Mesodermal cell (in vitro differentiated cells): ENCODE measurements at regions not wholly inside any gene's neighbourhood (a gene's known extent, or its start where the extent isn't known, plus 50 kb on each side); places are given as distances from the start of the nearest gene placed in this dataset.
"Not testable (repeated sequence)": the region's sequence is repeated elsewhere in the genome, so short reads cannot be mapped to it uniquely, and the experiment has no call there.

Experiments
- H3K27ac ChIP-seq: 2 replicates; pipeline ENCODE4 v1.7.0; 2013; ENCODE audit warnings: mild to moderate bottlenecking, low read depth, low read length, moderate library complexity; ENCODE audit not compliant: severe bottlenecking
- H3K36me3 ChIP-seq: 2 replicates; pipeline ENCODE4 v1.7.1; 2013; ENCODE audit warnings: mild to moderate bottlenecking, low read length, moderate library complexity; ENCODE audit not compliant: control insufficient read depth, insufficient read depth
- H3K4me1 ChIP-seq: one replicate; pipeline ENCODE4 v1.7.1; 2013; ENCODE audit warnings: mild to moderate bottlenecking, low read length; ENCODE audit not compliant: insufficient read depth, control insufficient read depth, poor library complexity, severe bottlenecking
- H3K4me3 ChIP-seq: 2 replicates; pipeline ENCODE4 v1.7.0; 2013; ENCODE audit warnings: low read length, control low read depth, mild to moderate bottlenecking; ENCODE audit not compliant: insufficient read depth, poor library complexity, severe bottlenecking; ENCODE audit errors: extremely low read depth
- H3K9me3 ChIP-seq: 2 replicates; pipeline ENCODE4 v1.7.1; 2013; ENCODE audit warnings: mild to moderate bottlenecking, low read length, moderate library complexity; ENCODE audit not compliant: control insufficient read depth
- WGBS, 2 experiments: methylation state at CpG; one replicate each; pipeline ENCODE4 v1.1.5; 2013; ENCODE audit warnings: missing lambda C conversion rate in 2 of 2; ENCODE audit not compliant: insufficient coverage in 2 of 2; 5-methylcytosine and 5-hydroxymethylcytosine counted together

GRCh38 chr19:41521138-41521930 is 54.6 kb upstream of the CEACAM21 start:
- H3K4me1 ChIP-seq, H3K36me3 ChIP-seq, H3K27ac ChIP-seq, H3K9me3 ChIP-seq: not testable (repeated sequence)
- 65 to 71% methylated on average over 14 to 16 of the region's 18 CpGs for WGBS, 2 experiments
- peak overlapping the region; percentile 22 for H3K4me3 ChIP-seq

DNA sequence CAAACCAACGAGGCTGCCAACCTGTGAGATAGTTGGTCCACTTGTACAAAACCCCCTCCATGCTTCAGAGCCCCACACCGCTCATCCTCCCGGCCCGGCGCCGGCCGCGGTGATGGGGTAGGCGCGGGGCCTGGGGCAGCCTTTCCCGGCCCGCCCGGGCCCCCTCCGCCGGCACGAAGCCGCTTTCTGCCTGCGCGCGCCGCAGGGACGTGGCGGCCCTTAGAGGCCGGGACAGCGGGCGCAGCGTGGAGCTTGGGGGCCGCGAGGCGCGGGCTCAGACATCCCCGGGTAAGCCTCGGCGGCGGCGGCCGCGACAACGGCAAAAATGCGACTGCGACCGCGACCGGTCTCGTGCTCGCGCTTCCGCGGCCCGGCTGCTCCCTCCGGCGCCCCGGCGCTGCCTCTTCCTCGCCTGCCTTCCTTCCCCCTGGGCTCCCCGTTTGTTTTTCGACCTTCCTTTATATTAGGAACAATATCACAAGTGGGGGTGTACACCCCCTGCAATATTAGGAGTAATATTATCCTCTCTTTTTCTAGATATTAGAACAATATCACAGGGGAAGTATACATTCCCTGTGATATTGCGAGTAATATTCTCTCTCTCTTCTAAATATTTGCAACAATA is 53.9 kb upstream of the CEACAM21 start:
- WGBS, 2 experiments: 3 to 6% methylated on average over 9 to 22 of the region's 58 CpGs
- no peak overlapping the region for H3K27ac ChIP-seq
- H3K9me3 ChIP-seq: no peaks in the 10 kb centered on the region
- no peaks in the 10 kb centered on the region for H3K36me3 ChIP-seq
- no peaks in the 10 kb centered on the region for H3K4me1 ChIP-seq
- peak overlapping the region; percentile 22 for H3K4me3 ChIP-seq

GRCh38 chr19:41525989-41526388 is 50.0 kb upstream of the CEACAM21 start:
- Histone ChIP-seq H3K4me3 (no peak overlapping the region), H3K4me1 (no peaks in the 10 kb centered on the region), H3K36me3 (no peaks in the 10 kb centered on the region), H3K9me3 (peaks cover 2% of the 10 kb centered on the region), H3K27ac (no peak overlapping the region)
- no CpG with 5 or more reads among the region's 1 CpG for WGBS, 2 experiments
